Neural progenitor cell (in vitro differentiated cells): ENCODE measurements at regions not wholly inside any gene's neighbourhood (a gene's known extent, or its start where the extent isn't known, plus 50 kb on each side); places are given as distances from the start of the nearest gene placed in this dataset.

Experiments used
- EZH2 ChIP-seq: fragments of 200-600 bp; sonication (generic); IDR thresholded peaks from 2 replicates; pipeline ENCODE4 v1.6.1; 2017; ENCODE audit warnings: antibody characterized with exemption, mild to moderate bottlenecking, moderate library complexity
- TF ChIP-seq, protein P1 (sequence below): fragments of 200-600 bp; sonication (generic); IDR thresholded peaks from 2 replicates; pipeline ENCODE4 v1.5.1; 2017; ENCODE audit warnings: antibody characterized with exemption, mild to moderate bottlenecking

DNA sequence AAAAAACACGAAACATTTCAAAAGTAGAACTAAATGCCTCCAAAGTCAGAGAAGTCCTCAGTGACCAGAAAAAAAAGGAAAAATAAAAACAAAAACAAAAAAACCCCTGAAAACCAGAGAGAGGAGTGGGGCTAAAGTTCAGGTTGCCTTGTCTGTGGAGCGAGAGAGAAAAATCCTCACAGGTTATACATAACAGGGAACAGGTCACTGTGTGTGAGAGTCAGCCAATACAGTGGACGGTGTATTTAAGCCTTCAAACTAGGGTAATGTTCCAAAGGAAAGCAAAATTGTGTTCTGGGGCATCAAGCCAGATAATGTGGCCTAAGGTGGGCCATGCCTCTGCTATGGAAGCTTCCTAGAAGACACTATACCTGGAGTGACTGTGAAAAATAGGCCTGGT, 216.1 kb upstream of the SUCLG2 start:
- TF ChIP-seq, protein P1, sequence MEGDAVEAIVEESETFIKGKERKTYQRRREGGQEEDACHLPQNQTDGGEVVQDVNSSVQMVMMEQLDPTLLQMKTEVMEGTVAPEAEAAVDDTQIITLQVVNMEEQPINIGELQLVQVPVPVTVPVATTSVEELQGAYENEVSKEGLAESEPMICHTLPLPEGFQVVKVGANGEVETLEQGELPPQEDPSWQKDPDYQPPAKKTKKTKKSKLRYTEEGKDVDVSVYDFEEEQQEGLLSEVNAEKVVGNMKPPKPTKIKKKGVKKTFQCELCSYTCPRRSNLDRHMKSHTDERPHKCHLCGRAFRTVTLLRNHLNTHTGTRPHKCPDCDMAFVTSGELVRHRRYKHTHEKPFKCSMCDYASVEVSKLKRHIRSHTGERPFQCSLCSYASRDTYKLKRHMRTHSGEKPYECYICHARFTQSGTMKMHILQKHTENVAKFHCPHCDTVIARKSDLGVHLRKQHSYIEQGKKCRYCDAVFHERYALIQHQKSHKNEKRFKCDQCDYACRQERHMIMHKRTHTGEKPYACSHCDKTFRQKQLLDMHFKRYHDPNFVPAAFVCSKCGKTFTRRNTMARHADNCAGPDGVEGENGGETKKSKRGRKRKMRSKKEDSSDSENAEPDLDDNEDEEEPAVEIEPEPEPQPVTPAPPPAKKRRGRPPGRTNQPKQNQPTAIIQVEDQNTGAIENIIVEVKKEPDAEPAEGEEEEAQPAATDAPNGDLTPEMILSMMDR, result no peak
- TF ChIP-seq EZH2, result no peak
